ENCODE measurements at regions not wholly inside any gene's neighbourhood (a gene's known extent, or its start where the extent isn't known, plus 50 kb on each side); places are given as distances from the start of the nearest gene placed in this dataset.

GRCh38 chr15:93432474-93432873 is 343.5 kb upstream of the RGMA start:
- TF ChIP-seq POLR2A (IDR thresholded peaks at IDR 0.05): no peak
- H3K27ac ChIP-seq: no peak overlapping the region
- no peak for DNase-seq
- no peaks in the 10 kb centered on the region for H3K36me3 ChIP-seq
- H3K9me3 ChIP-seq: no peaks in the 10 kb centered on the region
- H3K27me3 ChIP-seq: no peaks in the 10 kb centered on the region
- no peaks in the 10 kb centered on the region for H3K4me1 ChIP-seq
- H3K4me3 ChIP-seq: no peak overlapping the region

- DNase-seq: no peak
- no peaks in the 10 kb centered on the region for H3K36me3 ChIP-seq
Observed at GRCh38 chr15:93428807-93429351, 339.9 kb upstream of the RGMA start.

GRCh38 chr15:93428150-93428549 is 339.1 kb upstream of the RGMA start:
- Histone ChIP-seq H3K27me3 (no peaks in the 10 kb centered on the region), H3K4me1 (no peaks in the 10 kb centered on the region), H3K9me3 (no peaks in the 10 kb centered on the region), H3K27ac (no peak overlapping the region), H3K4me3 (no peak overlapping the region), H3K36me3 (no peaks in the 10 kb centered on the region)
- TF ChIP-seq POLR2A (IDR thresholded peaks at IDR 0.05): no peak
- no peak for TF ChIP-seq CTCF (IDR thresholded peaks at IDR 0.05)
- no peak for DNase-seq

More at GRCh38 chr15:93428807-93429351, 339.9 kb upstream of the RGMA start:
- Histone ChIP-seq H3K27me3 (no peaks in the 10 kb centered on the region), H3K4me1 (no peaks in the 10 kb centered on the region), H3K9me3 (no peaks in the 10 kb centered on the region), H3K27ac (no peak overlapping the region), H3K4me3 (no peak overlapping the region)
- TF ChIP-seq POLR2A (IDR thresholded peaks at IDR 0.05) (no peak), CTCF (IDR thresholded peaks at IDR 0.05) (no peak)

GRCh38 chr15:93424131-93424530 is 335.1 kb upstream of the RGMA start:
- H3K4me1 ChIP-seq: no peaks in the 10 kb centered on the region
- H3K9me3 ChIP-seq: no peaks in the 10 kb centered on the region
- no peaks in the 10 kb centered on the region for H3K36me3 ChIP-seq
- H3K27ac ChIP-seq: no peak overlapping the region
- DNase-seq: no peak
- H3K27me3 ChIP-seq: no peaks in the 10 kb centered on the region
- TF ChIP-seq CTCF (IDR thresholded peaks at IDR 0.05) (no peak), POLR2A (IDR thresholded peaks at IDR 0.05) (no peak)
- H3K4me3 ChIP-seq: no peak overlapping the region

- TF ChIP-seq CTCF (IDR thresholded peaks at IDR 0.05) (no peak), POLR2A (IDR thresholded peaks at IDR 0.05) (no peak)
- Histone ChIP-seq H3K36me3 (no peaks in the 10 kb centered on the region), H3K9me3 (no peaks in the 10 kb centered on the region), H3K4me1 (no peaks in the 10 kb centered on the region), H3K27ac (no peak overlapping the region), H3K4me3 (no peak overlapping the region), H3K27me3 (no peaks in the 10 kb centered on the region)
- DNase-seq: no peak
Observed at GRCh38 chr15:93422476-93422875, 333.5 kb upstream of the RGMA start.

- no peaks in the 10 kb centered on the region for H3K36me3 ChIP-seq
- H3K27ac ChIP-seq: no peak overlapping the region
- H3K4me1 ChIP-seq: no peaks in the 10 kb centered on the region
- no peaks in the 10 kb centered on the region for H3K9me3 ChIP-seq
- TF ChIP-seq CTCF (IDR thresholded peaks at IDR 0.05) (no peak), POLR2A (IDR thresholded peaks at IDR 0.05) (no peak)
- no peaks in the 10 kb centered on the region for H3K27me3 ChIP-seq
- DNase-seq: no peak
- no peak overlapping the region for H3K4me3 ChIP-seq
Observed at GRCh38 chr15:93420477-93420876, 331.5 kb upstream of the RGMA start.
